ENCODE measurements at regions not wholly inside any gene's neighbourhood (a gene's known extent, or its start where the extent isn't known, plus 50 kb on each side); places are given as distances from the start of the nearest gene placed in this dataset.
"Not testable (repeated sequence)": the region's sequence is repeated elsewhere in the genome, so short reads cannot be mapped to it uniquely, and the experiment has no call there.

DNA sequence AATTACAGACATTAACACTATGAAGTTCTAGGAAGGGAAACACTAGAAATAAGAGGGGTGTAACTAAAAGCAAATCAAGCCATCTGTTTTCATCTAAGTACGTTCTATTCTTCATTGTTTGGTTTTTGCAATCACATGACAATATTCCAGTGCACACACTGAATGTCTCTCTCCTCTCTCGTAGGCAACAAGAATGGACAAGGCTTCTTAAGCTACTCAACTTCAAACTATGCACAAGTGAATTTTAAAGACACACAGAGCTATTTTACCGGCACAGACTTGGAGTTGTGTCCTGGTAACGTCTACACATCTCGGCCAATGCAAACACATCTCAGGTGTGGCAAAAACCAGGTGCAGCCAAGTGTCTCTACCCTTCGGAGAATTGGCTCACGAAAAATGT lies 173.3 kb downstream of the PRKX start:
- POLR2A ChIA-PET (ENCODE audit: low non-redundant PET): no interaction called here
- CTCF ChIA-PET: no interaction called here
- Histone ChIP-seq H3K4me1 (ENCODE audit: insufficient read depth, low read length, poor library complexity, severe bottlenecking) (no peaks in the 10 kb centered on the region), H3K9me3 (ENCODE audit: low read depth, low read length, poor library complexity, severe bottlenecking) (no peaks in the 10 kb centered on the region), H3K36me3 (ENCODE audit: insufficient read depth, low read length, poor library complexity, severe bottlenecking) (no peaks in the 10 kb centered on the region), H3K4me3 (ENCODE audit: low read depth, low read length, poor library complexity, severe bottlenecking) (no peak overlapping the region), H3K27me3 (replicated peaks; ENCODE audit: insufficient read depth, low read depth, low read length, poor library complexity) (no peaks in the 10 kb centered on the region), H3K27ac (ENCODE audit: low read depth, low read length, poor library complexity, severe bottlenecking) (no peak overlapping the region)
- BruUV-seq (replicated peaks): no TSS peak
- intact Hi-C loops (cut with micrococcal nuclease; ENCODE audit: unreplicated experiment): no loop called here
- no peak for TF ChIP-seq EZH2 (IDR thresholded peaks at IDR 0.05; ENCODE audit: borderline replicate concordance, low read depth, low read length, poor library complexity, severe bottlenecking)
- TF ChIP-seq, protein P1, sequence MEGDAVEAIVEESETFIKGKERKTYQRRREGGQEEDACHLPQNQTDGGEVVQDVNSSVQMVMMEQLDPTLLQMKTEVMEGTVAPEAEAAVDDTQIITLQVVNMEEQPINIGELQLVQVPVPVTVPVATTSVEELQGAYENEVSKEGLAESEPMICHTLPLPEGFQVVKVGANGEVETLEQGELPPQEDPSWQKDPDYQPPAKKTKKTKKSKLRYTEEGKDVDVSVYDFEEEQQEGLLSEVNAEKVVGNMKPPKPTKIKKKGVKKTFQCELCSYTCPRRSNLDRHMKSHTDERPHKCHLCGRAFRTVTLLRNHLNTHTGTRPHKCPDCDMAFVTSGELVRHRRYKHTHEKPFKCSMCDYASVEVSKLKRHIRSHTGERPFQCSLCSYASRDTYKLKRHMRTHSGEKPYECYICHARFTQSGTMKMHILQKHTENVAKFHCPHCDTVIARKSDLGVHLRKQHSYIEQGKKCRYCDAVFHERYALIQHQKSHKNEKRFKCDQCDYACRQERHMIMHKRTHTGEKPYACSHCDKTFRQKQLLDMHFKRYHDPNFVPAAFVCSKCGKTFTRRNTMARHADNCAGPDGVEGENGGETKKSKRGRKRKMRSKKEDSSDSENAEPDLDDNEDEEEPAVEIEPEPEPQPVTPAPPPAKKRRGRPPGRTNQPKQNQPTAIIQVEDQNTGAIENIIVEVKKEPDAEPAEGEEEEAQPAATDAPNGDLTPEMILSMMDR (conservative IDR thresholded peaks at IDR 0.05; ENCODE audit: low read depth, low read length): no peak
- no peak for DNase-seq (ENCODE audit: low spot score)

DNA sequence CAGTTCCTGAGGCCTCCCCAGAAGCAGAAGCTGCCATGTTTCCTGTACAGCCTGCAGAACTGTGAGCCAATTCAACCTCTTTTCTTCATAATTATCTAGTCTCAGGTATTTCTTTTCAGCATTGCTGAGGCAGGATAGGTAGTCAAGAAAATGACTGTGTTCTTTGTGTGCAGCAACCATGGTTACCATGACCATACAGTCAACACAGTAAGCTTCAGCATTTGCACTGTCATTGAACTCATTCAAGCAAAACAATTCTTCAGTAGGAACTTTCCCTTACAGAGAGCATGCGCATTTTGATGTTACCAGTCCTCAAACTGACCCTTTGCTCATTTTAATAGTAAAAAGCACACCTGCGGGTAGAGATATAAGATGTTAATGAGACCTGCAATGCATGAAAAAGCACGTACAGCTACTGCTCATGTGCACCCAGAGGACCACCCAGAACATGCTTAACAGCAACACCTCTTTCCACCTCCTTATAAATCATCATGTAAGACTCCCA lies 180.8 kb downstream of the PRKX start:
- POLR2A ChIA-PET (ENCODE audit: low non-redundant PET): no interaction called here

DNA sequence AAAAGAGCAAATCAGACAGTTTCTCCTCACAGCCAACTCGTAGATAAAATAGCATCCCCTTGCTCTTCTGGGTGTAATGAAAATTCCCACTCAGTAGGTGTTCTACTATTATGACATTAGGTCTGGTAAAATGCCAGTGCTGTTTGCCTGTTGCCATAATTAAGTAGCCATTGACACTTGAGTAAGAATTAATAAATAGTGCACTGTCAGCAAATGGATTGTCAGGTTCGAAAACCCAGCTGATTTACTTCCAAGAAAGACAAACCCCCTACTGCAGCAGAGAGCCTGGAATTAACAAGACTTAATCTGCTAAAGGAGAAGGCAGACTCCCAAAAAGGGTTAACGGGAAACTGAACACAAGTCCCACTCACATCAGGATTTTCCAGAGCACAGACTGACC lies 182.0 kb downstream of the PRKX start:
- H3K36me3 ChIP-seq (ENCODE audit: insufficient read depth, low read length, poor library complexity, severe bottlenecking); DNase-seq (ENCODE audit: low spot score); CTCF ChIA-PET; POLR2A ChIA-PET (ENCODE audit: low non-redundant PET); BruUV-seq (replicated peaks); H3K27ac ChIP-seq (ENCODE audit: low read depth, low read length, poor library complexity, severe bottlenecking); H3K4me1 ChIP-seq (ENCODE audit: insufficient read depth, low read length, poor library complexity, severe bottlenecking); H3K9me3 ChIP-seq (ENCODE audit: low read depth, low read length, poor library complexity, severe bottlenecking); H3K4me3 ChIP-seq (ENCODE audit: low read depth, low read length, poor library complexity, severe bottlenecking); intact Hi-C loops (cut with micrococcal nuclease; ENCODE audit: unreplicated experiment): not testable (repeated sequence)
- peaks cover 14% of the 10 kb centered on the region for H3K27me3 ChIP-seq (replicated peaks; ENCODE audit: insufficient read depth, low read depth, low read length, poor library complexity)

More for the DNA sequence above, 180.8 kb downstream of the PRKX start:
- DNase-seq (ENCODE audit: low spot score): no peak
- TF ChIP-seq EZH2 (IDR thresholded peaks at IDR 0.05; ENCODE audit: borderline replicate concordance, low read depth, low read length, poor library complexity, severe bottlenecking): no peak
- TF ChIP-seq, protein P1 (conservative IDR thresholded peaks at IDR 0.05; ENCODE audit: low read depth, low read length): no peak
- no peaks in the 10 kb centered on the region for H3K4me1 ChIP-seq (ENCODE audit: insufficient read depth, low read length, poor library complexity, severe bottlenecking)
- no peaks in the 10 kb centered on the region for H3K36me3 ChIP-seq (ENCODE audit: insufficient read depth, low read length, poor library complexity, severe bottlenecking)
- H3K4me3 ChIP-seq (ENCODE audit: low read depth, low read length, poor library complexity, severe bottlenecking): no peak overlapping the region
- no peaks in the 10 kb centered on the region for H3K9me3 ChIP-seq (ENCODE audit: low read depth, low read length, poor library complexity, severe bottlenecking)
- intact Hi-C loops (cut with micrococcal nuclease; ENCODE audit: unreplicated experiment): no loop called here
- no peak overlapping the region for H3K27ac ChIP-seq (ENCODE audit: low read depth, low read length, poor library complexity, severe bottlenecking)
- CTCF ChIA-PET: no interaction called here
- no TSS peak for BruUV-seq (replicated peaks)
- H3K27me3 ChIP-seq (replicated peaks; ENCODE audit: insufficient read depth, low read depth, low read length, poor library complexity): peaks cover 4% of the 10 kb centered on the region

DNA sequence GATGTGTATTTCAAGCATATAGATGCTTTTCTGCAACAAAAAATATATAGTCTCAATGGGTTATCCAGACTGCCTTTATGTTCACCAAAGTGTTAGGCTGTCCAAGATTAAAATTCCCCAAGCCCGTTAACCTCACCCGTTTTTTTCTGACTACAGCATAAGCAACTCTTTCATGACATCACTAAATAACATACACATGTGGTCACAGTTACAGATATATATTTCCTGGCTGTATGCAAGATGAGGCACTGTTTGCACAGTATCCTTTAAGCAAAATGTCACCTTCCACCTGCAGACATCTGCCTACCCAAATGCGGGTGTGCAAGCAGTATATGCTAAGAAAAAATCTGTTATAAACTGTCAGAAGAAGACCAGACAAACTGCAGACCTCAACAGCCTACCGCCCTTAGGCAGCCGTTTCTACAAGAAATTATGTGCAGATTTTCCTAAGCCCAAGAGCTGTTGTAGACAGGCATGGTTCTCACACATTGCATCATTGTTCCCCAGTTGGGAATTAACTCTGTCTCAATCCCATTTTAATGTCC lies 183.1 kb upstream of the MXRA5 start:
- DNase-seq (ENCODE audit: low spot score): no peak
- POLR2A ChIA-PET (ENCODE audit: low non-redundant PET): no interaction called here
- H3K4me1 ChIP-seq (ENCODE audit: insufficient read depth, low read length, poor library complexity, severe bottlenecking): no peaks in the 10 kb centered on the region
- H3K9me3 ChIP-seq (ENCODE audit: low read depth, low read length, poor library complexity, severe bottlenecking): no peaks in the 10 kb centered on the region
- no peak overlapping the region for H3K27ac ChIP-seq (ENCODE audit: low read depth, low read length, poor library complexity, severe bottlenecking)
- H3K4me3 ChIP-seq (ENCODE audit: low read depth, low read length, poor library complexity, severe bottlenecking): no peak overlapping the region
- CTCF ChIA-PET: no interaction called here
- intact Hi-C loops (cut with micrococcal nuclease; ENCODE audit: unreplicated experiment): no loop called here
- TF ChIP-seq, protein P1 (conservative IDR thresholded peaks at IDR 0.05; ENCODE audit: low read depth, low read length): no peak
- no peak for TF ChIP-seq EZH2 (IDR thresholded peaks at IDR 0.05; ENCODE audit: borderline replicate concordance, low read depth, low read length, poor library complexity, severe bottlenecking)
- no peaks in the 10 kb centered on the region for H3K36me3 ChIP-seq (ENCODE audit: insufficient read depth, low read length, poor library complexity, severe bottlenecking)
- no TSS peak for BruUV-seq (replicated peaks)
- peaks cover 17% of the 10 kb centered on the region for H3K27me3 ChIP-seq (replicated peaks; ENCODE audit: insufficient read depth, low read depth, low read length, poor library complexity)

Data from A673 (cell line).